Body of pancreas (tissue), 4 donors: ENCODE measurements at regions not wholly inside any gene's neighbourhood (a gene's known extent, or its start where the extent isn't known, plus 50 kb on each side); places are given as distances from the start of the nearest gene placed in this dataset.

Experiments
- CTCF ChIP-seq, 7 experiments: fragments of 450-650 bp in 4 of 7; fragments of 200-600 bp in 3 of 7; sonication (generic) in 3 of 7; IDR thresholded peaks; one replicate each; pipeline ENCODE4 v1.5.1; 2016 to 2019; ENCODE audit warnings: antibody characterized with exemption in 7 of 7
- POLR2A ChIP-seq, 3 donors: fragments of 450-650 bp; IDR thresholded peaks; one replicate each; pipeline ENCODE4 v1.6.1; 2016; ENCODE audit warnings: antibody characterized with exemption in 3 of 3, mild to moderate bottlenecking in 2 of 3

GRCh38 chr22:22182218-22182989 is 62.2 kb upstream of the VPREB1 start:
- TF ChIP-seq CTCF (IDR thresholded peaks at IDR 0.05) (no peak), POLR2A (IDR thresholded peaks at IDR 0.05) (no peak)
